Neural progenitor cell (in vitro differentiated cells): ENCODE measurements at regions not wholly inside any gene's neighbourhood (a gene's known extent, or its start where the extent isn't known, plus 50 kb on each side); places are given as distances from the start of the nearest gene placed in this dataset.

Experiments used
- CTCF ChIP-seq: fragments of 200-600 bp; sonication (generic); IDR thresholded peaks from 2 replicates; pipeline ENCODE4 v1.5.1; 2017; ENCODE audit warnings: antibody characterized with exemption, mild to moderate bottlenecking
- EZH2 ChIP-seq: fragments of 200-600 bp; sonication (generic); IDR thresholded peaks from 2 replicates; pipeline ENCODE4 v1.6.1; 2017; ENCODE audit warnings: antibody characterized with exemption, mild to moderate bottlenecking, moderate library complexity
- EZH2phosphoT487 ChIP-seq: fragments of 200-600 bp; sonication (generic); IDR thresholded peaks from 2 replicates; pipeline ENCODE4 v1.6.1; 2017; ENCODE audit warnings: antibody characterized with exemption

GRCh38 chr3:87128006-87128405 is 99.1 kb upstream of the CHMP2B start:
- TF ChIP-seq EZH2phosphoT487, result no peak
- TF ChIP-seq CTCF, result no peak
- no peak for TF ChIP-seq EZH2
